GM12875 (cell line): ENCODE measurements at regions not wholly inside any gene's neighbourhood (a gene's known extent, or its start where the extent isn't known, plus 50 kb on each side); places are given as distances from the start of the nearest gene placed in this dataset.
"Not testable (repeated sequence)": the region's sequence is repeated elsewhere in the genome, so short reads cannot be mapped to it uniquely, and the experiment has no call there.

Source experiments
- H3K4me3 ChIP-seq: one replicate; pipeline ENCODE4 v1.5.1; 2011; ENCODE audit warnings: low read depth, low read length, control low read depth
- TF ChIP-seq, protein P1 (sequence below): IDR thresholded peaks from 2 replicates; pipeline ENCODE4 v1.5.1; 2011; ENCODE audit warnings: low read depth, mild to moderate bottlenecking, control low read depth, inconsistent platforms, low read length, moderate library complexity, borderline replicate concordance; ENCODE audit not compliant: insufficient read depth

DNA sequence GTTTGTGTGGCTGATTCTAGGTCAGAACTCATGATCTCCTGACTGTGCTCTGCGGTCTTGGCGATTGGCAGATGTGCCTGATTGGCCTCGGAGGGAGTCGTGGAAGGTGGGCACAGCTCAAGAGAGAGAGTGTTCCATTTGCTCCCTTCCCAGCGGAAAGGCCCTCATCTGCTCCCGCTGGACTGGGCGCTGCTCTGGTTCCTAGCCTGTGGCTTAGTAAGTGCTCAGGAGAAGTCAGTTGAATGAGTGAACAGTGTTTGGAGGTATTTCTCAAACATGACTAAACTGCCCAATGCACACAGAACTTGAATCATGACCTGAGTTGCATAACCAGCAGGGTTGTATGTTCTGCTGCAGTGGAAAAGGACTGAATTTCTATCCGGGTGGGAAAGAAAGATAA, 120.2 kb upstream of the PITX1 start:
- H3K4me3 ChIP-seq: no peak overlapping the region
- TF ChIP-seq, protein P1, sequence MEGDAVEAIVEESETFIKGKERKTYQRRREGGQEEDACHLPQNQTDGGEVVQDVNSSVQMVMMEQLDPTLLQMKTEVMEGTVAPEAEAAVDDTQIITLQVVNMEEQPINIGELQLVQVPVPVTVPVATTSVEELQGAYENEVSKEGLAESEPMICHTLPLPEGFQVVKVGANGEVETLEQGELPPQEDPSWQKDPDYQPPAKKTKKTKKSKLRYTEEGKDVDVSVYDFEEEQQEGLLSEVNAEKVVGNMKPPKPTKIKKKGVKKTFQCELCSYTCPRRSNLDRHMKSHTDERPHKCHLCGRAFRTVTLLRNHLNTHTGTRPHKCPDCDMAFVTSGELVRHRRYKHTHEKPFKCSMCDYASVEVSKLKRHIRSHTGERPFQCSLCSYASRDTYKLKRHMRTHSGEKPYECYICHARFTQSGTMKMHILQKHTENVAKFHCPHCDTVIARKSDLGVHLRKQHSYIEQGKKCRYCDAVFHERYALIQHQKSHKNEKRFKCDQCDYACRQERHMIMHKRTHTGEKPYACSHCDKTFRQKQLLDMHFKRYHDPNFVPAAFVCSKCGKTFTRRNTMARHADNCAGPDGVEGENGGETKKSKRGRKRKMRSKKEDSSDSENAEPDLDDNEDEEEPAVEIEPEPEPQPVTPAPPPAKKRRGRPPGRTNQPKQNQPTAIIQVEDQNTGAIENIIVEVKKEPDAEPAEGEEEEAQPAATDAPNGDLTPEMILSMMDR: no peak

DNA sequence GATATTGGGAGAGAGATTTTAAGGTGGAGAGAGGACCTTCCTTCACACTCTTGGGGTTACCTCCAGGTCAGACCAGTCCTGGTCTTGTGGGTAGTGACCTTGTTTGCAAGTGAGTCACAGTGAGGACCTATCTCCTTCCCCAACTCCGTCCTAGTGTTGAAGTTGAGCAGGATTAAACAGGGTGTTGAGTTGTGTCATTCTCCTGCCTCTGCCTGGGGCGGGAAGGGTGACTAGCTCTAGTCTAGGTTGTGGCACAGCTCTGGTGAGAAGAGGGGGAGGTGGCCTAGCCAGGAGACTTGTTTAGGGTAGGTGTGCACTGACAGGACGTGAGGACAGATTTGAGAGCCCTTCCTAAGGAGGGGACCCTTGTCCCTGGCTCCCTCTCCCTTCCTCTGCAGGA, 119.6 kb upstream of the PITX1 start:
- H3K4me3 ChIP-seq: no peak overlapping the region
- TF ChIP-seq, protein P1: no peak

DNA sequence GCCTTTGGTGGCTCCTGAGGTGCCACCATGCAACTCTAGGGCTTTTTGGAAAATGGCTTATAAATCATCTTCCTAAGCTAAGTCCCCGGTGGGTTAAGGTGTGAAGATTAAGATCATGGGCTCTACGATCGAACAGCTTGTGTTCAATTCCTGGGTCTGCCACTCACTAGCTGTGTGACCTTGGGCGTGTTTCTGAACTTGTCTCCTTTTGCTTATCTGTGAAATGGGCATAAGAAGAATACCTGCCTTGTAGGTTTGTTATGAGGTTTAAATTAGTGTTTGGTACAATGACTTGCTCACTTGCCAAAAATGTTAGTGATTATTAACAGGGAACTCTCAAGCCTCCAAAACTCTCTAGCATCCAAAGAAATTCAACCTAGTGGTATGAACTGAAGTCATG, 119.2 kb upstream of the PITX1 start:
- TF ChIP-seq, protein P1: no peak
- no peak overlapping the region for H3K4me3 ChIP-seq

DNA sequence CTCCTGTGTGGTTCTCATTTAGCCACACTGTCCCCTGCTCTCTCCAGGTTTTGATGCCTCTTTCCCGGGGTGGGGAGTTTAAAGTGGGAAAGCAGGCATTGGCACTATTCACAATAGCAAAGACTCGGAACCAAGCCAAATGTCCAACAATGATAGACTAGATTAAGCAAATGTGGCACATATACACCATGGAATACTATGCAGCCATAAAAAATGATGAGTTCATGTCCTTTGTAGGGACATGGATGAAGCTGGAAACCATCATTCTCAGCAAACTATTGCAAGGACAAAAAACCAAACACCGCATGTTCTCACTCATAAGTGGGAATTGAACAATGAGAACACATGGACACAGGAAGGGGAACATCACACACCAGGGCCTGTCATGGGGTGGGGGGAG, 117.6 kb upstream of the PITX1 start:
- not testable (repeated sequence) for H3K4me3 ChIP-seq

DNA sequence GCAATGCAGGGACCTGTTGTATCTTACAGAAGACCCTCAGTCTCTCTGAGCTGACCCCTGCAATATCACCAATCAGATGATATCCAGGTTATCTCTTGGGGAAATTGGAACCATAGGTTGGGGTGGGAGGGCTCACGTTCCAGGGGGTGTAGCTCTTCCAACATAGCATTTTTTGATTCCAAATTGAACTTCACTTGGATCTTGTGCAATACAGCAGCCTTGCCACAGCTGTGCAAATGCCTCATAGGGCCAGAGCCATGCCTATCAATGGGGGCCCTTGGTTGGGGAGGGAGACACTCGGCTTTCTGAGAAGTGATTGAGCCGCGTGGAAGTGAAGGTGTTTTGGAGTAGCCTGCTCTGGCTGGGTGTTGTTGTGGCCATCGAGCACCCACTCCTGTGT, 117.2 kb upstream of the PITX1 start:
- H3K4me3 ChIP-seq: no peak overlapping the region
- TF ChIP-seq, protein P1: no peak

DNA sequence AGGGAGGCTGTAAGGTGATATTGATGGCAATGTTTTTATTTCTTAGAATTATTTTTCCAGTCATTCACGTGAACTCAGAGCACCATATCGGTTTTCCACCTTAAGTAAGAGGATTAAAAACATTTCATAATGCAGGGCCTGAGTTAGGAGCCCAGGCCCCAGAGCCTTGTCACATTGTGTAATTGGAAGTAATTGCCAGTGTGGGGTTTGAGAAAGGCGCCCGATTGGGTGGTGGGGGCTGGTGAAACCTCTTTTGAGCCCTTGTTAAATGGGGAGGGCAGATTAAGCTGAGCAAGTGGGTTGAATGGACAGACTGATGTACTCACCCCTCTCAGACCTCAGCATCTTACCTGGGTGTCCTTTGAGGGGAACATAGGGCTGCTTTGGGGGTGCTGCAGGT, 116.7 kb upstream of the PITX1 start:
- no peak overlapping the region for H3K4me3 ChIP-seq
- TF ChIP-seq, protein P1: no peak

DNA sequence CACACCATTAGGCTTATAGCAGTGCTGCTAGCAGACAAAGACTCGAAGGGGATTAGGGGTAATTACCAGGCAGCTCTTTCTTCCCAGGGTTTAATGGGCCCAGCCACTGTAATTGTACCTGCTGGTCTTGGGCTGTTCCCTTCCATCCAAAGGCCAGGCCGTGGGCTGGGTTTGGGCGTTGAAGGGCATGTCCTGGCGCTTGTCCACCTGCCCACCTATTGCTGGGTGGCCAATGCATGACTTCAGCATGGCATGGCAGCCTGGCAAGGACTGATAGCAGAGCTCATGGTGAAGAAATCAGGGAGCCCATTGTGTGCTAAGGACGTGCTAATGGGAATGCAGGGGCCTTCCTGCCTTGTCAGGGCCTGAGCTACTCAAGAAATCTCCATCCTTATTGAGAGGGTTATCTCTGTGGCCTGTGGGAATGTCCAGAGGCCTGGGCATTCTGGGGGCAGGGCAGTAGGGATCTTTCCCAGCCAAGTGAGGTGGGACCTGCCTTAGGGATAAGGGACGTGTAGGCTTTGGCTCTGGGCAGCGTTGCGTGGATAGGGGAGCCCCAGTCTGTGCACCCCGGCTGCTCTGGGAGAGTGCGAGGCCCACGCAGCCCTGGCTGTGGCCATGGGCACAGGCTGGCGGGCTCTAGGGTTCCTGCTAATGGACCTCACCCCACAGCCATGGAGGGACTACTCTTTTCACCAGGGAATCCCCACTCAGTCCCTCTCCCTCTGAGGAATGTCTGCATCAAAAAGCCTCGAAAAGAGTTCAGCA, 116.1 kb upstream of the PITX1 start:
- TF ChIP-seq, protein P1: no peak
- H3K4me3 ChIP-seq: no peak overlapping the region
